ENCODE measurements at regions not wholly inside any gene's neighbourhood (a gene's known extent, or its start where the extent isn't known, plus 50 kb on each side); places are given as distances from the start of the nearest gene placed in this dataset.

DNA sequence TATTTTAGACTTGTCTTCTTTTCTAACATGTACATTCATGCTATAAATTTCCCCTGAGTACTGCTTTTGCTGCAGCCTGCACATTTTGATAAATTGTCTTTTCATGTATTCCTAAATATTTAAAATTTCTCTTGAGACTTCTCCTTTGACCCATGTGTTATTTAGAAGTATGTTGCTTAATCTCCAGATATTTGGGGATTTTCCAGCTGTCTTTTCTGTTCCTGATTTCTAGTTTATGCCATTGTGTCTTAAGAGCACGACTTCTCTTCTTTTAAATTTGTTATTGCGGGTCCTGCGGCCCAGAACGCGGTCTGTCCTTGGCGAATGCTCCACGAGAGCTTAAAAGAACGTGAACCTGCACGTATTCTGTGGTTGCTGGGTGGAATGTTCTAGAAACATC, 136.4 kb downstream of the KIF26A start:
- no peak for DNase-seq (ENCODE audit: low spot score)

DNA sequence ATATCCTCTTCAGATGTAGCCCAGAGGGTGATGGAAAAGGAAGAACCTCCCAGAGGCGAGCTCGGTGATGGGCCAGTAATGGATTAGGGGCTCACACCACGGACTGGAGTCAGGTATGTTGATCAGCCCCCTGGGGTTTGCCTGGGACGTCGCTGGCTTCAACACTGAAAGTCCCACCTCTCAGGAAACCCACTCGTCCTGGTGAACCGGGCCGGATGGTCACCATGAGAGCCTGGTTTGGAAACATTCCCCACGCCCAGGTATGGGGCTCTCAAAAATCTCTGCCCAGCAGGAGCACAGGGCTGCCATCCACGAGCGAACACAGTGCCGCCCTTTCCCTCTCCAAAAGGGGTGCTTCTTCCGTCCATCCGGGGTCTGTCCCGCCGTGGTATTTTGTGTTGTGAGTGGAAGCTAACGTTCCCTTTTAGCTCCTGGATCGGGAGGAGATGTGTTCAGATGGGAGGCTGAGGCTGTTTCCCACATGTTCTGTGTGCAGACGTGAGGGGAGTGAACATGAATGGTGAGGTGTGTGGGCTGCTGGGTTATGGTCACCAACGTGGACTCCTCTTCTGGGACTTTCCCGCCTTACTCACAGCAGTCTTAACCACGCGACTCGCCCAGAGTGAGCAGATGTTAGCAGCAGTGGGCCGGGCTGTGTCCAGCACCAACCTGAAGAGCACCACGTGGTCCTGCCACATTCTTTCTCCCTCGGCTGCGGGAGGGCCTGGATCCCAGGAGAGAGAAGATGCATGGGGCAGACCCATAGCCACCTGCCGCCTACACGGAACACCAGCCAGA, 139.2 kb downstream of the KIF26A start:
- no peak for DNase-seq (ENCODE audit: low spot score)

GRCh38 chr14:104278214-104278534, 139.8 kb downstream of the KIF26A start:
- DNase-seq (ENCODE audit: low spot score) = no peak

DNA sequence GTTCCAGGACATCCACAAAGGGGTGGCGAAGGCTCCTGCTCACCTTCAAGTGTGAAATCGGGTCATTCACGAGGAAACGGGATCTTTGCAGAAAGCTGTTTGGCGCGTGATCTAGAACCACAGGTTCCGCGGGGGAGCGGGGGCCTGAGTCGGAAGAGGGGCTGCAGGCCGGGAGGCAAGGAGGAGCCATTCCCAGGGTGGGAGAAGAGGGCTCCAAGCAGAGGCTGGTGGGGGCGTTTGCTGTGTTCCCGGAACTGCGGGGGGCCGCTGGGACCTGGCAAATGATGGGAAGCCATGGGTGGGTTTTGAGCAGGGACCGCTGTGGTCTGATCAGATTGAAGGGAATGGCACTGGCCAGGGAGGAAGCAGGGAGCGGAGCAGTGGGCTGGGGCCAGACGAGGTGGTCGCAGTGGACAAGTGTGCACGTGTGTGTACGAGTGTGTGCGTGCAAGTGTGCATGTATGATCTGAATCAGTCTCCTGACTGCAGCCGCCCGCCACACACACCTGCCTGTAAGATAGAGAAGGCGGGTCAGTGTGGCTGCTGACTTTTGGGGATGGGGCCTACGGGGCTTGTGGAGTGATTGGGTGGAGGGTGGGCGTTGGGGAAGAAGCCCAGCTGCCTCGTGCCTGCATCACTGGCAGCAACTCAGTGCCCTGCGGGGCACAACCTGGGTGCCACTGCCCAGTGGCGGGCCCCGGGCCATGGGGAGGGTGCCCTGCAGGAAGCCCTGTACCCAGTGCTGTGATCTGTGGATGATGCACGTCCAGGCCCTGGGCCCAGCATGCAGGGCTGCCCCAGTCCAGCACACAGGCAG, 141.9 kb downstream of the KIF26A start:
- no peak for DNase-seq (ENCODE audit: low spot score)

DNA sequence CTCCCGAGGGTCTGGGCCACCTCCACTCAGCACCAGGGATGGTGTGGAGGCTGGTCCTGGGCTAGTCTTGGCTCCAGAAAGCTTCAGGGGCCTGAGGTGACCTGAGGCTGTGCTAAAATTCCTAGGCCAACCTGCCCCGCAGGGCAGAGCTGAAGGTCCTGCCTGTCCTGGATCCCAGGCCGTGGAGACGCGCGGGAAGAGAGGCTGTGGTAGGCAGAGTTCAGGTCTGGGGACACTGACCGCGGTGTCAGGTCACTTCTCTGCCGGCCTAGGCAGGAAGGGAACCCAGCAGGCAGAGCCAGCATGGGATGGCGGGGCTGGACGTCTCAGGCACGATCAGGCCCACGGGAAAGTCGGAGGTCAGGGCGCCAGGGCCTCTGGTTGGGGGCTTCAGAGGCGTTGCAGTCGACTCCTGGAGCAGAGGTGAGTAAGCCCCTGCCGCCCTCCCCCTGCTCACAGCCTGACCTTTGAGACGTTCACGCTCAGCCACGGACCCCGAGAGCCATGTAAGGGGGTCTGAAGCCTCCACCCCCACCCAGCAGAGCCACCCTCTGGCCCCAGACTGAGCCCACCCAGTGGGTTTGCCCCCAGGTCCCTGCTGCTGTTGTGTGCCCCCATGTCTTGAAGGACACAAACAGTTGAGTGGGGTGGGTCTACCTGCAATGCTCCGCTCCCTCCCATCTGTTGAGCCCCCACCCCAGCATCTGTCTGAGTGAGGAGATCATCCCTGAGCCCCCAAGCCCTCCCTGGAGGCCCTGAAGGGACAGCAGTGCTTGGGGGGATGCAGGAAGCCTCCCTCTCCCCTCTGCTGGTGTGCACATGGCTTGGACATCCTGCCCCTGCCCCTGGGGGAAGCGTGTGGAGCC, 142.7 kb downstream of the KIF26A start:
- no peak for DNase-seq (ENCODE audit: low spot score)

- no peak for DNase-seq (ENCODE audit: low spot score)
Measured at GRCh38 chr14:104281768-104282301, 143.4 kb downstream of the KIF26A start.

DNA sequence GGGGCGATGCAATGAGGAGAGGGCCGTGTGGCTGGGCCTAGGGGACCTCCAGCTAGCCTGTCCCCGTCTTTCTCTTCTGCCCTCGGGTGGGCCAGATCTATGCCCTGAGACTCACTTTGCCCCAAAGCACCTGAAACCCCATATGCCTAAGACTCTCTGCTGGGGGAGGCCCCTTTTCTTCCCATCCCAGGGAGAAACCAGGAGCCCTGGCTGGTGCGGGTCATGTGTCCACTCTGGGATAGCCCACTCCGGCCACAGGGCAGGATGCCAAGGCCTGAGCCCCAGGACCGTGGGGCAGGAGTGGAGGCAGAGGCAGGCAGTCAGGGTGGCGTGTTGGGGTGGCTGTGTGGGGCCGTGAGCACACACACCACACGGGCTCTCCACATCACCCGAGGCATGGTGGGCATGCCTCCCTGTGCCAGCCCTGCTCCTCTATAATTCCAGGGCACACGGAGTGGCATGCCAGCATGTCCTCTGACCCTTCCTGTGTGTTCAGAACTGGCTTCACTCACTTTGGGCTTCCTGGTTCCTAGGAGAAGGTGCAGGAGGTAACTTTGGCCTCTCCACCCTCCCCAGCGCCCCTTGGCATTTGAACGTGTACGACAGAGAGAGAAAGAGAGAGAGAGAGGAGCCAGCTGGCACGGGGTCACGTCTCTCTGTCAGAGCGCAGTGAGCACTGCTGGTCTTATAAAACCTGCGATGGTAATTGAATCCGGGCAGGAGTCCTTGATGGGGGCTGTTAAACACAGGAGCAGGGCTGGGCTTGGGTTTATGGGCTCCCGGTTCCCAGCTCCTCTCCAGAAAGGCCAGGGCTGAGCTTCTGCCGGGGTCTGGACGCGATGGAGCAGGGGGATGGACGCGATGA, 144.2 kb downstream of the KIF26A start:
- DNase-seq (ENCODE audit: low spot score) = no peak

DNA sequence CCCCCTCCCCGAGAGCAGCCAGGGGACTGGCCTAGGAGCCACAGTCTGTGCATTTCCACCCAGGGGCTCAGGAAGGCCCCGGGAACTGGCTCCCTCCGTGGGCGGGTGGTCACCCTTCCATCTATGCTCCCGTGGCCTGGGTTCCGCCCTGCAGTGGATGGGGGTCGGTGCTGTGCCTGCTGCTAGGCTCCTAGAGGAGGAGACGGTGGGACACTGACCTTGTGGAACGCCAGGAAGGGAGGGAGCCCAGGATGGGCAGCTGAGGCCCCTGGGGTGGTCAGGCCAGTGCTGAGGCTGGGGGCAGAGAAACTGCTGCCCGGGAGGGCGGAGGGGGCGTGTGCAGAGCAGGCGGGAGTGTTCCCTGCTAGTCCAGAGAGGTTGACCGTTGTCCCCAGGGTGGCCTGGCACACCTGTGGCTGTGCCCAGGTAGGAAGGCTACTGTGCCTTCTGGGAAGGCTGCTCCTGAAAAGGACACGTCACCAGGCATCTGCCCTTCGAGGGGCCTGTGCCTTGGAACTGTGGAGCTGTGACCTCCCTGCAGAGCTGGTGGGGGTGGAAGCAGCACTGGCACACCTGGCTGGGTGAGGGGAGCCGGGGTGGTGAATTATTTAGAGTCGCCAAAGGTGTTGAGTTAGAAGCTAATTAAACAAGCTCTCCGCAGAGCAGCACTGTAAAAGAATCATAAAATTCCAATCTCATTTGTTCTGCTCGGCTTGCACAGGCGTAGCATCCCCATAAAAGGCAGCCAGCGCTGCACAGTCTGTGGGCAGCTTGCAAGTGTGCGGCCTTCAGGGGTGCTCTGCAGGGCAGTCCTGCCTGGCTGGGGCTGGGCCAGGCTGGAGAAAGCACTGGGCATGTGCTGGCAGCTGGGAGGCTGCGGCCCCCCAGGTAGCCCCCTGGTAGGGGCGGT, 145.1 kb downstream of the KIF26A start:
- no peak for DNase-seq (ENCODE audit: low spot score)

DNA sequence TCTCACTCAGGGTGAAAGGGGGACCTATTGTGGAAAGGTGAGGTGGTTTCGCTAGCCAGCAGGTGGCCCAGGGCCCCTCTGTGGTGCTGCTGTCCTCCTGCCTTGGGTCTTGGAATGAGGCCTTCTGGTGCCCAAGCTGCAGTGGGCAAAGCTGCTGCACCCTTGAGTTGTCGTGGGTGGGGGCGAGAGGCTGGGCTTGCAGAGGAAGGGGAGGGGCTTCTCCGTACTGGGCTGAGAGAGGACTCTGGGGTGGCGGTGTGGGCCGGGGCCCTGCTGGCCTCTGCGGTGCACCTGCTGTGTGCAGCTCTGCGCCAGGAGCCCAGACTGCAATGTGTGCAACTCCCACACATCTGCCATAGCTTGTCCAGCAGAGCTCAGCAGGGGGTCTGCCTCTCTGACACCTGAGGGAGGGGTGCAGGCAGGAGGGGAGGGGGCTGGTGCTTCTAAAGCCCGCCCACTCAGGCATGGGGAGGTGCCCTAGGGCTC, 145.8 kb downstream of the KIF26A start:
- no peak for DNase-seq (ENCODE audit: low spot score)

DNA sequence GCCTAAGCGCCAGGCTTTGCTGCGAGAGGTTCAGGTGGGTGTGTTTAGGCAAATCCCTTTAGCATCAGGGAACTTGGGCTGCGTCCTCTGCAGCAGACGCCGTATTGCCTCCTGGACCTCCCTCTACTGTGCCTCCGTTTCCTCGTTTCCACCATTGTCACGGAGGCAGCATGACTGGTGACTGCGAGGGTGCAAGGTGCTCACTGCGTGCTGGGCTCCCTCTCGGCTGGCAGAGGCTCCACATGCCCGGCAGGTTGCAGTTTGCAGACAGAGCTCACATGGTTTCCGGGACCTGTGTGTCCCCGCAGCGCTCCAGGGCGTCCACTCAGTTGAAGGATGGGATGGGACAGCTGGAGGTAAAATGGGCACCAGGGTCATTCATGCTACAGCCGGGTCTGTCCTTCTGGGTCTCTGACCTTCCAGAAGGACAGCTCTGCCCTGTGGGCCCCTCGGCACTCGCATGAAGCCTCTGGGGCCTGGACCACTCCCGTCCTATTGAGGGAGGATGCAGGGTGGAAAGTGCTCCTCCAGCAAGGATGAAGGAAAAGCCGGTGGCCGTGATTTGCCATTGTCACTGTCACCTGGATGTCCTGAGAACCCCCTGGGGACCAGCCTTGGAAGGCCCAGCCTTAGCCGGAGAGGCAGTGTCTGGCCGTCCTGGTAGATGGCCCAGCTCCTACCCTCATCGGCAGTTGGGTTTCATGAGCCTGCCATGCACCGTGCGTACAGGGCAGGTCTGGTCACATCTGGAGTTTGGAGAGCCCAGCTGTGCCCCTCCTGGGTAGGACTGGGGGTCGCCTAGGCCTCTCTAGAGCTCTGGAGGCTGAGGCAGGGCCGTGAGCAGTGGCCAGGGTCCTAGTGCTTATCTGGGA, 146.5 kb downstream of the KIF26A start:
- no peak for DNase-seq (ENCODE audit: low spot score)

GRCh38 chr14:104285508-104285840, 147.1 kb downstream of the KIF26A start:
- DNase-seq (ENCODE audit: low spot score) = peak; percentile 31

- no peak for DNase-seq (ENCODE audit: low spot score)
Measured at GRCh38 chr14:104286086-104286485, 147.7 kb downstream of the KIF26A start.

DNA sequence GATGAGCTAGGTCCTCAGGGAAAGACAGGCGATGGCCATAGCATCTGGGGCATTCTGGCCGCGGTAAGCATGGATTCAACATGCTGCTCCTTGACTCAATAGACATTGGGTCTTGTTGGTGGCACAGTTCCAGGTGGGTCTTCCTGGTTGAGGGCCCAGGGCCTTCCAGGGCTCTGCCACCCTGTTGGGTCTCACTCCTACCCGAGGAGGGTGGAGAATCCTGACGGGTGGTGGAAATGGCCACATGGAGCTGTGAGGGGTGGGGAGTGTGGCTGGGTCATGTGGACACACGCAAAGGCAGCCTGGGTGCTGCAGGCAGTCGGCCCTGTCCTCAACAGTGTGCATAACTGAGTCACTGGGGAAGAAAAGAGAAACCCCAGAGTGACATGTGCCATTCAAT, 148.1 kb downstream of the KIF26A start:
- DNase-seq (ENCODE audit: low spot score) = no peak

GRCh38 chr14:104287301-104288009, 149.1 kb downstream of the KIF26A start:
- DNase-seq (ENCODE audit: low spot score) = no peak

DNA sequence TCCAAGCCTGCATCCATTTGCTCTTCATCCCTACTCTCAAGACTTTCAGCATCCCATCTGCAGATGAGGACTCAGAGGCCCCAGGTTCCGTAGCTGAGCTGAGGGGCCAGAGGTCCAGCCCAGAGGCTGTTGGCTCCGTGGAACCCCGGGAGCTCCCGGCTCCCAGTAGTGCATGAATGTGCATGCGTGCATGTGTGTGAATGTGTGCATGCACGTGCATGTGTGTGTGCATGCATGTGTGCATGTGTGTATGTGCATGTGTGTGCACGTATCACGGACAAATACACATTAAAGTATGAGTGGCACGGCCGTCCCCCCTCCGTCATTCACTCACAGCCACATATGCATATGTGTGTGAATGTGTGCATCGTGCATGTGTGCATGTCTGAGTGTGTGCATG, 149.9 kb downstream of the KIF26A start:
- DNase-seq (ENCODE audit: low spot score) = no peak

DNA sequence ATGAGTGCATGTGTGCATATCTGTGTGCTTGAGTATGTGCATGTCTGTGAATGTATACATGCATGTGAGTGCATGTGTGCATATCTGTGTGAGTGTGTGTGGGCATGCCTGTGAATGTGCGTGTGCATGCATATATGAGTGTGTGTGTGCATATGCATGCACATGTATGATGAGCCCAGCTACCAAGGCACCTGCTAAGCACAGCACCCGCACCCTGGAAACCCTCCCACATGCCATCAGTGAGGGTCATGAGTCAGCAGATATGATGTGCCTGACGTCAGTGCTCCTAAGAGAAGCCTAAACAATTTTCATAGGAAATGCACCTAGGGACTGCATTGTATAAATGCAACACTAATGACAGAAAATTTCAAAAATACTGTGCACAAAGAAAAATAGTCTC, 151.1 kb downstream of the KIF26A start:
- no peak for DNase-seq (ENCODE audit: low spot score)

DNA sequence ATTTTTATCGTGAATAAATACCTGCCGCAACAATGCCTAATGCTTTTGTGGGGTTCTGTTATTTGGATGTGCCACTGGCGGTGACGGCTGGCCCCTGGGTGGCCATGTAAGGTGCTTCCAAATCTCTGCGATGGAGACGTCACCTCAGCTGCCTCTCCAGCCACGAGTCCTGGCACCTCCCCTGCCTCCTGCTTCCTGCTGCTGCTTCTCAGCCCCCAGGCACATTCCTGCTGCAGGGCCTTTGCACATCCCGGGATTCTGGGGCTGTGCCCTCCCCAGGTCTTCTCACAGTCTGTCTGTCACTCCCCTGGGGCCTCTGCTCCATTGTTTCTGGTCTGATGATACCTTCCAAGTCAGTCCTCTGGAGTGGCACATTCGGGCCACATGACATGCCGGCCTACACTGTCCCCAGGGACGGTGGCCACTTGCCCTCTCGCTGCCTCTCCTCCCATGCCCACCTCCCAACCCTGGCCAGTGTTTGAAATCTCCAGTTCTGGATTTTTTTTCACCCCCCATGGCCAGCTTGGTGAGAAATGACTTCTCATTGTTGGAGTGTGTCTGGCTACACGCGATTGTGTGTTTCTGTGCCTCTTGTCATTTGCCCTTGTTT, 151.8 kb downstream of the KIF26A start:
- DNase-seq (ENCODE audit: low spot score) = no peak

GRCh38 chr14:104290756-104291122, 152.4 kb downstream of the KIF26A start:
- no peak for DNase-seq (ENCODE audit: low spot score)
